ENCODE measurements at regions not wholly inside any gene's neighbourhood (a gene's known extent, or its start where the extent isn't known, plus 50 kb on each side); places are given as distances from the start of the nearest gene placed in this dataset.

DNA sequence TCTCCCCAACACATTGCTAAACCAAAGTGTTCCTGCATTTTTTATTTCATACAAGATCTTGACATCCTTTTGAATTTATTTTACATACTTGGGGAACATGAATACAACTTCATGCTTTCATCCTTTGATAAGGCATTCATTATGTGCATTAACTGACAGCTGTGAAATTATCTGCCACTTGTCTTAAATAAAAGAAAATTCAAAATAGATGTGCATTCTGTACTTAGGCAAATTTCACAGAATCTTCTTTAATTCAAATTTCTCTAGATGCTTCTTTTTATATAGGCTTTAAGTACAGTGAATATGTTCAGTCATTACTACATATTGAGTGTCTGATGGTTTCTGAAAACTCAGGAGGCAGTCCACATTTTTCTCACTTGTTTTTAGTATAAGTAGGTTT is 518.1 kb downstream of the EPHA5 start:
- FAIRE-seq = no peak
- DNase-seq (ENCODE audit: extremely low spot score, insufficient read length, low read depth) = no peak

DNA sequence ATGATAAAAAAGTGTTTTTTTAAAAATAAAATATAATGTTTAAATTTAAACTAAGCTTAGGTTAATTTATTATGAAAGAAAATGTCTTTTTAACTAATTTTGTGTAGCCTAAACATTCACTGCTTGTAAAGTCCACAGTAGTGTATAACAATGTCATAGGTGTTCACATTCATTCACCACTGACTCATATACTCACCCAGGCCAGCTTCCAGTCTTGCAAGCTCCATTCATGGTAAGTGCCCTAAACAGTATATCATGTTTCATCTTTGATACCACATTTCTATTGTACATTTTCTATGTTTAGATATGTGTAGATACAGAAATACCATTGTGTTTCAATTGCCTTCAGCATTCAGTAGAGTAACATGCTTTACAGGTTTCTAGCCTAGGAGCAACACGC is 530.3 kb downstream of the EPHA5 start:
- no peak for FAIRE-seq
- no peak for DNase-seq (ENCODE audit: extremely low spot score, insufficient read length, low read depth)

DNA sequence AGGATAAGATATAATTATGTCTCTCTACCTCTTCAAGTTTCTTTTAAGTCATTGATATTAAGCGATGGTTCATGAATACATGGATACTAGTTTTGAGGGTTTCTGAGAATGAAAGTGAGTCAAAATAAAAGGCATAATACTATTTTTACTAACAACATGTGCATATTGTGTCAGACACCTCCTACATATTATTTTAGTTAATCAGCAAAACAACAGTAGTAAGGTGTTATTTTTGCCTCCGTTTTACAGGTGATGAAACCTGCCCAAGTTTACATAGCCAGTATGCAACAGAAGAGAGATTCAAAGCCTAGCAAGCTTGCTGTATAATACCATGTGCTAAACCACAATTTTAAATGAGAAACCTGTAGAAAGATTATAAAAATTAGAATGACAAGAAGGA is 544.1 kb downstream of the EPHA5 start:
- DNase-seq (ENCODE audit: extremely low spot score, insufficient read length, low read depth) (no peak), FAIRE-seq (no peak)

DNA sequence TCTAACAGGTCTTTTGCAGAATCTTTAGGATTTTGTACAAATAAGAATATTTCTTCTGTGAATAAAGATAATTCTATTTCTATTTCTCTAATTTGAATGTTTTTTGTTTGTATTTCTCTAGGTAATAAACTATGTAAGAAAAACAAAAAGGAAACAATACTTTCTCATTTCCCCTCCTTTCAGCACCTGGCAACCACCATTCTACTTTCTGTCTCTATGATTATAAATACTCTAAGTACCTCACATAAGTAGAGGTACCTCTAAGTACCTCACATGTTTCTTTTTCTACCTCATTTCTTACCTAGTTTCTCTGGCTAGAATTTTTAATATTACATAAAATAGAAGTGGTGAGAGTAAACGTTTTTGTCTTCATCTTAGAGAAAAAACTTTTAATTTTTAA is 550.0 kb downstream of the EPHA5 start:
- no peak for FAIRE-seq
- DNase-seq (ENCODE audit: extremely low spot score, insufficient read length, low read depth) = no peak

DNA sequence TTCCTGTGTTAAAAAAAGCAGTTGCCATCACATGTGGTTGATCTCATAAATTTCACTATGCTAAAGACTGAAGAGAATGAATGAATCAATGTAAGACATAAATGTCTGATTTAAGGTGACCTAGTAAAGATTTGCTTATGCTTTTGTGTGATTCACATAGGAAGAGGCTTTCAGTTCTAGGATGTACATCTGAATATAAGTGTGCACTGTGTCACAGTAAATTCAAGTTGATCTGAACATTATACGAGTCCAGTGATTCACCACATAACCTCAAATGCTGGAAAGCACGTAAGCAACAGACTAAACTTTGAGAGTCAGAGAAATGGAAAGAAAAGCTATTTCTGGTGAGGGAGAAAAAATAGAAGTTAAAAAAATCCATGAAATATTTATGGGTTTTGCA is 567.9 kb downstream of the EPHA5 start:
- DNase-seq (ENCODE audit: extremely low spot score, insufficient read length, low read depth) (no peak), FAIRE-seq (no peak)

DNA sequence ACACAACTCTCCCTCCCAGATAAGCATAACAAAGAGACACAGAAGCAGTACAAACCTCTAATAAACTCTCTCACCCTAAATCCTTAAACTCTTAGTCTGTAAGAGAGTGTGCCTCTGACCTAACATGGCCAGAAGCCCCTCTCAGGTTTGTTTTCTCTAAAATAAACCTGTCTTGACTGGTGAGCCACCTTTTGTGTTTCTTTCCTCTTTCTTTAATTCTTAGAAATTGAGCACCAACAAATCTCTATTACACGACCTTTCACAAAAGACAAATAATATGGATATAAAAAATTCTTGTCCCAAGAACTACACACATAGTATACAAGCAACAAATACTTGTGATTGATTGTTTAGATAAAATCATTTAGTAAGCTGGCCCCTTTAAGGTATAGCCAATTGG is 573.7 kb downstream of the EPHA5 start:
- DNase-seq (ENCODE audit: extremely low spot score, insufficient read length, low read depth) = no peak
- FAIRE-seq = no peak

DNA sequence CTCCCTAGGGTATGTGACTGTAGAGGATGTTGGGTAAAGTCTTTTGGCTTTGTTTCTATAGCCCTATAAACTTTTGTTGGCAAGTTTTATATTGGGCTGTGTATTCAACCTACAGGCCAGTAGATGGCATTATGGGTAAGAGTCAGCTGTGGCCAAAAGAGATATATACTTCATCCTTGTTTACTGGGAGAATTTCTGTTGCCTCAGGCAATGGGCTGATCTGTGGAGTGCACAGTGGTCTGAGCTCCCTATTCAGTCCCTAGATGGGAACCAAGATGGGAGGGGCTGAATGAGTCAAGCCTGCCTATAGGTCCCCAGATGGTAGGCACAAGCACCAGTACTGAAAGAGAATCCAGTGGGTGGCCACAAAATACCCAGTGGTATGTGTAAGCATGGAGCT is 580.6 kb downstream of the EPHA5 start:
- DNase-seq (ENCODE audit: extremely low spot score, insufficient read length, low read depth) (no peak), FAIRE-seq (no peak)

DNA sequence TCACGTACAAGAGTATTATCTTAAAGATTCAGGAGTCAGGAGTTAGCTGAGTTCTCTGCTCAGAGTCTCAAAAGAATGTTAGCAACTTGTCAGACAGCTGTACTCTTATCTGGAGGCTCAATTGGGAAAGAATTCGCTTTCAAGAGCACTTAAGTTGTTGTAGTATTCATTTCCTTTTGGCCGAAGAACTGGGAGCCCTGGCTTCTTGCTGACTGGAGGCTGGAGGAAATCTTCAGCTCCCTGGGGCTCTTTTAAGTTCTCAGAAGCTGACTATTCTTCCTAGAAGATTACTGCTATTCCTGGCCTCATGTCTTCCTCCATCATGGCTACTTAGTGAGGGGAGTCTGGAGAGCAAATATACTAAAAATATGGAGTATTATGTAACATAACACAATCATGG is 587.2 kb downstream of the EPHA5 start:
- FAIRE-seq = no peak

DNA sequence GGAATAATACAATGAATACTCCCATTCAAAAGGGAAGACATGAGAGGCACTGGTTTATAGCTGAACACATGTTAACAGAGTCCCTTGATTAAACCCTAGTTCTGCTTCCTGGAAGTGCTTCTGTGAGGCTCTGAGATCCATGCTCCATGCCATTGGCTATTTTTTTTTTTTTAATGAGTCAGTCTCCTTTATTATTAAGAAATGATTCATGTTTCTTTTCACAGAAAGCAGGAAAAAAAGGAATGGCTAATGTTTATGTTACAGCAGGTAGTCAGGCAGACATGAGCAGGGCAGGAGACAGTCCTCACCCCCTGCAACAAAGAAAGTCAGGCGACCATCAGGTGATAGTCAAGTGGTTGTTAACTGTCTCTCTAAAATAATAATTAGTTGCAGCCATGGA is 598.7 kb downstream of the EPHA5 start:
- FAIRE-seq = no peak
- no peak for DNase-seq (ENCODE audit: extremely low spot score, insufficient read length, low read depth)

More for the DNA sequence above, 587.2 kb downstream of the EPHA5 start:
- DNase-seq (ENCODE audit: extremely low spot score, insufficient read length, low read depth) = no peak

DNA sequence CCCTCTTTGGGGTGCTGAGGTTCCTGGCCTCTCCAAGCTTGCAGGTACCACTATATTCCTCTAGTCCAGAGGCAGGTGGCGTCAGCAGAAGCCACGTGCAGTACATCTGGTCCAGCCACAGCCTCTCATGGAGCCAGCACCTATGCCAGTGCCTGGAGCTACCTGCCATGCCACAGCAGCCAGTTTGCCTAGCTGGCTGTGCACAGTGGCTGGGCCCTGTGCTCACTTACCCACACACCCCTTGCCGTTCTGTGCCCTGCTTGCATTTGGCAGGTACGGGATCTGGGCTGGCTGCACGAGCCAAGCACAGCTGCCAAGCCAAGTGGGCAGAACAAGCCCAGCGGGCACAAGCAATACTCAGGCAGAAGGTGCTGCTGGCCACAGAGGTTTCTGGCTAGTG is 601.1 kb downstream of the EPHA5 start:
- DNase-seq (ENCODE audit: extremely low spot score, insufficient read length, low read depth) (no peak), FAIRE-seq (no peak)

DNA sequence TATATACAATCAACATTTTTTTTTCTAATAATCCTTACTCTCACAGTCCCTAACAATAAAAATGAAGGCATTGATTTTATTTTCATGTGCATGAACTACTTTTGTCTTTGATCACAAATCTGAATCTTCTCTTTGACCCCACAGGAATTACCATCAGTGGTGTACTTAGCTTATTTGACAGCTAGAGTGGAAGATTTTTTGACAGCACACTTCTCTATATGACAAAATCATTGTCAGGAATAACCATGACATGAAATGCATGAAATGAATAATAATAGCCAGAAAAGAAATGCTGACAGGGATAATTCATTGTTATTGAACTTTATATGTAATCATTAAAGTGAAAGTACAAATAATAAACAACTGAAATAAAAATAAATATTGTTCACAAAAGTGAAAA is 604.2 kb downstream of the EPHA5 start:
- FAIRE-seq (no peak), DNase-seq (ENCODE audit: extremely low spot score, insufficient read length, low read depth) (no peak)

DNA sequence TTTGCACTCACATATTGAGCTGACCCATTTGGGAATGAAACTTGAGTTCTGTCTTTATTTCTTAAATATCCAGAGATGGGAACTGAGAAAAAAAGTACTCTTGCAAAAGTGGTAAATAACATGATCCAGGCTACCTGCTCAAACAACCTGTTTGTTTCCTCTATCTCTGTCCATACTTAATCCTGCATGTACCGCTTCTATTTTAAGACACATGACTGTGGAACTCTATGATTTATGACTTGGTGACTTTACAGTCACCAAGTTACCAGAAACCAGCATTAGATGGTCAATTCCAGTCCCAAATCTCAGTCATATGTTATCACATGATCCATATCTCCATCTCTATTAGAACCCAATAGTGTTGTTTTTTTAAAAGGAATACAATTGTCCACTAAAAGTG is 606.7 kb downstream of the EPHA5 start:
- DNase-seq (ENCODE audit: extremely low spot score, insufficient read length, low read depth) (no peak), FAIRE-seq (no peak)

DNA sequence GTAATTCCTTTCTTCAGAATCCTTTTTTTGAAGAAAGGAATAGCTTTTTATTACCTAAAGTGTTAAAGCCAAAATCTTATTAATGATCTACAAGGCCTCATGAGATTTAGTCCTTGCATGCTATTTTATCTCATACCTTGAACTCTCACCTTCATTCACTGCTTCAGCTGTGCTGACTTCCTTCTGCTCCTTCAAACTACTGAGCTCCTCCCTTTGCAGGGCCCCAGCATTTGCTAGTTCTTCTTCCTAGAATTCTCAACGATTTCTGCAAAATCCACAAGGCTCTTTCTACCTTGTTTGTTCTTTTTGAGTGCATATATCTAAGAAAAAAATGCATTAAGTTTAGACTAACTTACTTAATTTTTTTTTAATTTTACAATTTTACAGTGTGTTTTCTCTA is 619.5 kb downstream of the EPHA5 start:
- no peak for FAIRE-seq
- DNase-seq (ENCODE audit: extremely low spot score, insufficient read length, low read depth) = no peak

DNA sequence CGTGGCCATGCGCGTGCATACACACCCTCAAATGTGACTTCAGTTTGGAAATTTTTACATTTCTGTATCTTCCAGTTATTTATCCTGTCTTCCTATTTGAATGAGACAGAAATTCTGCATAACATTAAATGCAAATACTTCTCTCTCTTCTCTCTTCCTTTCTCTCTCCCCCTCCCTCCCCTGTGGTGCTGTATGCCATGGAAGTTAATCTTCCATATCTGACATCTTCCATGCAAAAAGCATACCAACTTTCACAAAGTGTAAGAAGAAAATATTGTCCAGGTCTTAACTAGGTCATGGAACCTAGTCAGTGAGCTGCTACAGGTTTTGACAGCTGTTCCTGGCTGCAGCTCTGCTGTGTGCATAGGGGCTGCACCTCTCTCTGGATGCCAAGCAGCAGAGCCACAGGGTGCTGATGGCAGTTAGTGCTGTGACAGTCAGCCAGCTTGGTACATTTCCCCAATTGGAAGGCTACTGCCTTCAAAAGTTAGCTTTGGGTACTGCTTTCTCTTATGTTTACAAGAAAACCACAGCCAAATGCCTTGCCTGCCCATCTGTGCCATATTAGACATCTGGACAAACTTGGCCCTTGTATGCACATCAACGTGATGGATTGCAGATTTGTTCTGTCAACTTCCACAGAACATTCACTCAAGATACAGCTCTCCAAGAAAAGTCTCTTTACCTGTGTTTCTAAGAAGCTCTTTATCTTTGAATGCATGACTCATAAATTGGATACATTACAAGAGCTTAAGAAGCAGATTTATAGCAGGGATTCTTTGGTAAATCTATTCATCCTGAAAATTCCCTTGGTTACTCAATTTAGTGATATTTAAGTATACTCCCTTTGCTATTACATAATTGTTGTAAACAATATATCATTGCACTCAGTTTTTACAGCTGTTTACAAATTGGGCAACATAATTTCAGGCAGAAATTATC is 623.8 kb downstream of the EPHA5 start:
- DNase-seq (ENCODE audit: extremely low spot score, insufficient read length, low read depth) (no peak), FAIRE-seq (no peak)

DNA sequence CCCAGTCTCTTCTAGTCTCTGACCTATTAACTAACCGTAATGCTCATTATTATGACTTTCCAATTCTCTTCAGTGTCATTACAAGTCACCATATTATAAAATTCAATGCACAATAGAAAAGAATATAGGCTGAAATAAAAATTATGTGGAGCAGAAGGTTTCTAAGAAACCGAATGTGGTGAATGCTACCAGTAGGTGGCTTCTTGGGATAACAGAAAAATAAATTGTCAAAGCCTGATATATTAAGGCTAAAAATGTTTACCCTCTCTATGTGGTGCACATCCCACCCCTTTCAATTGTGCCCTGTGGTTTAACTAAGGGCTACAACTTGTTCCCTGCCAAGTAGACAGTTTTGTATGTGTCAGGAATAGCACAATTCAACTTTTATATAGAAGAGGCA is 624.6 kb upstream of the TECRL start:
- FAIRE-seq (no peak), DNase-seq (ENCODE audit: extremely low spot score, insufficient read length, low read depth) (no peak)

DNA sequence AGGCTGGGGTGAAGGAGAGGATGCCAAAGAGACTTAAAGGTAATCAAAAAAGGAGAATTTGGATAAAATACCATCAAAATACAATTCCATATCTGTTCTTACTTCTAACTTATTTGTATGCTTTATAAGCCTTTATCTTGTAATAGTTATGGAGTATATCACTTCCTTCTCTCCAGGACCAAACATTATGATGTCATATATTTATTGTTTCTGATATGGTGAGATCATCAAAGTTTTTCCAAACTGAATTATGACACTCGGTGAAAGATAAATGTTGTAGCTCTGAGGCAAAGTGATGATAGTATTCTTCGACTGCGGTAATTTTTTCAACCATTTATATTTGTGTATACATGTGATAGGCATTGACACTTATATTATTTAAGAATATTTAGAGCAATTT is 619.3 kb upstream of the TECRL start:
- DNase-seq (ENCODE audit: extremely low spot score, insufficient read length, low read depth) = no peak
- FAIRE-seq = no peak

DNA sequence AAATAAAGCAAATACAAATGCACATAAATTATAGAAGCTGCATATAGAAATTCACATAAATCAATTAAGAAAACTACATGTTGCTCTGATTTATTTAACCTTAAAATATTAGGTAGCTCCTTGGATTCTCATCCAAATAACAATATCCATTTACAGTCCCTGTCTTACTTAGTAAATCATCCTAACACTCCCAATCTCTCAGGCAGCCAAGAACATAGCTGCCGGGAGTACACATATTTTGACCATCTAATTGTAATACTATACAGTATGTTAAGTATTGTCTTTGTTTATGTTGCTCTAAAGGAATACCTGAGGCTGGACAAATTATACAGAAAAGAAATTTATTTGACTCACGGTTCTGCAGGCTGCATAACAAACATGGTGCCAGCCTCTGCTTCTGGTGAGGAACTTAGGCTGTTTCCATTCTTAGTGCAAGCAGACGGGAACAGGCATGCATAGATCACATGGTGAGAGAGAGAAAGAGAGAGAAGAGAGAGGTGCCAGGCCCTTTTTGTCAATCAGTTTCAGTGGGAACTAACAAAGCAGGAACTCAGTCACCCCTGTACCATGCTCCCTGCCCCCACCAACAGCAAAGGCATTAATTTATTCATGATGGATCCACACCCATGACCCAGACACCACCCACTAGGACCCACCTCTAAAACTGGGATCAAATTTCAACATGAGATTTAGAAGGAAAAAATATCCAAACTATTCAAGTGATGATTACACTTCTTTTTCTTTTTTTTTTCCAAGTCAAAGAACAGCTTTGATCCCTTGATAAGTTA is 614.8 kb upstream of the TECRL start:
- no peak for DNase-seq (ENCODE audit: extremely low spot score, insufficient read length, low read depth)
- FAIRE-seq = no peak

DNA sequence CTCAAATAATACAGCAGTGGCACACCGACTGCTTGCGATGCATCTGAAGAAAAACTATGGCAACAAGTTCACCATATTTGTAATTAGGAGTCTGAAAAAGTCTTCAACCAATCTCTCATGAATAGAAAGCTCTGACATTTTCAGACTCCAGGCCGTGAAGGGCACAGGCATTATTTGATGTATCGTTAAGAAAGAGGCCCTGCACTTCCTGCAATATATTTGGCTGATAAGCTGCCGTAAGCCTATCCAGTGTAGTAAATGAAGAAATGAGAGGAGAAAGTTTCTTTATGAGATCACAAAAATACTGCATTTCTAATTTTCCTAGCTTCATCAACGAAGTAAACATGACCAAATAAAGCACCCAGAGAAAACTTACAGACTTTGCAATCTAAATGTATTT is 613.8 kb upstream of the TECRL start:
- FAIRE-seq = no peak
- no peak for DNase-seq (ENCODE audit: extremely low spot score, insufficient read length, low read depth)

DNA sequence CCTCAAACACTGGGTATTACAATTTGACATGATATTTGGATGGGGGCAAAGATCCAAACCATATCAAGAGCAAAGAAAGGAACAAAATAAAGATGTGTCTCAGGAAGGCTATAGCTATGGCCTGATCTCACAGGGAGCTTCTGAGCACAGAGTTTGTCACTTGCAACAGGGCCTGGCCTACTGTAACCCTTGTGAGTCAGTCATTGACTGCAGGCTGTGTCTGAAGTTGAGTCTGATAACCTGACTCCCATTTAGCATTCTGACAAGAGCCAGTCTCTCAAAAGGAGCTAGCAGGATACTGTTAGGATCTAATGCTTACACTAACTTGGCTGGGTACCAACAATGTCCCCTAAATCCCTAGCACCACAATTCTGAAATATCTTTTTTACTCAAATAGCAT is 612.5 kb upstream of the TECRL start:
- DNase-seq (ENCODE audit: extremely low spot score, insufficient read length, low read depth) = no peak
- FAIRE-seq = no peak

DNA sequence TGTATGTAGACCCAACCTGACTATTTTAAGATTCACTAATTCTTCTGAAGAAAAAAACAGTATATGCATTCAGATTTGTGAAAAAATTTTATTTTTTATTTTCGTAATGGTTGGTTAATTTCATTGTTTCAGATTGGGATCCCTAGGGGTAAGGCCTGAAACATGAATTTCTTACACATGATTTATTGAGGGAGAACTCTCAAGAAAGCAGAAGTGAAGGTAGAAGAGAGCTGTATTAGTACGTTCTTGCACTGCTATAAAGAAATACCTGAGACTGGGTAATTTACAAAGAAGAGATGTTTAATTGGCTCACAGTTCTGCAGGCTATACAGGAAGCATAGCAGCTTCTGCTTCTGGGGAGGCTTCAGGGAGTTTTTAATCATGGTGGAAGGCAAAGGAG is 611.9 kb upstream of the TECRL start:
- FAIRE-seq (no peak), DNase-seq (ENCODE audit: extremely low spot score, insufficient read length, low read depth) (no peak)

DNA sequence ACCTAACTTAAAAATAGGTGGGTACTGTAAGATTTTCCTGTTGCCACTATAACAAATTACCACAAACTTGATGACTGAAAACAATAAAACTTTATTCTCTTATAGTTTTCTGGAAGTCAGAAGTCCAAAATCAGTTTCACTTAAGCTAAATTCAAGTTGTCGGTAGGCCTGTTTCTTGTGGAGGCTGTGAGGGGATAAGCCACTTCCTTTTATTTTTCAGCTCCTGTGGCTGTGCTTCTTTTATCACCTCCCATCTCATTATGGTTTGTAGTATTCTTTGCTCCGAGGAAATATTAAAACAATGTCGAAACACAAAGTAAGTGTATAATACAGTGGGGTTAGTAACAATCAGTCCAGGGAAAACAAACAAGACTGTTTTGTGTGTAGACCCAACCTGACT is 610.5 kb upstream of the TECRL start:
- FAIRE-seq (no peak), DNase-seq (ENCODE audit: extremely low spot score, insufficient read length, low read depth) (no peak)

Data from GM18507 (cell line).